ENCODE measurements at regions not wholly inside any gene's neighbourhood (a gene's known extent, or its start where the extent isn't known, plus 50 kb on each side); places are given as distances from the start of the nearest gene placed in this dataset.

GRCh38 chr1:239261521-239261920 lies 124.8 kb upstream of the CHRM3 start:
- no peak for TF ChIP-seq CTCF (IDR thresholded peaks at IDR 0.05)
- TF ChIP-seq ZFX (IDR thresholded peaks at IDR 0.05; ENCODE audit: borderline replicate concordance), result no peak

Measured in 22Rv1 (cell line).